ENCODE measurements at regions not wholly inside any gene's neighbourhood (a gene's known extent, or its start where the extent isn't known, plus 50 kb on each side); places are given as distances from the start of the nearest gene placed in this dataset.
A peak's percentile ranks its signal among the peaks of the same experiment; 100 is the strongest.

DNA sequence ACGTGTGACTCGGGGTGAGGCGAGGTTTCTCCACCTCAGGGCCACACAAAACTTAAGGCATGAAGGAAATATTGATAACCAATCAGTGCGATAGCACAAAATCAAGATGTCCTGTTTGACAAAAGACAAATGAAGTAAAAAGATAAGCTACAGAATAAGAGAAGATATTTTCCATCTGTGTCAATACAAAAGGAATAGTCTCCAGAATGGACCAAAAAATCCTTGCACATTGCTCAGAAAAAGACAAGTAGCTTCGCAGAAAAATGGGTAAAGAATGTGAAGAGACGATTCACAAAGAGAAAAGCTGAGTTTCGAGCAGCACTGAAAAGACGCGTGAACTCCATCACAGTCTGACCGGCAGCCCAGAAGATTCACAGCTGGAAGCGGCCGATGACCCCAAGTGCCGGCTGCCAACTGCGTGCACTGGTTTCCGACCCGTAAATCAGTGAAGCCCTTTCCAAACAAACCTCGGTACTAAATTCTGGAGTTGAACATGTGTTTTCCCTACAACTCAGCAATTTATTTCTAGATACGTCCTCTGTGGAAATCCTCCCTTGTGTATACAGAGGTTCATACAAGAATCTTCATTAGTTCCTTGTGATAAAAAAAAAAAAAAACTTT, 308.4 kb downstream of the BRD1 start:
- H3K4me3 ChIP-seq (replicated peaks in 1 of 3; ENCODE audit: insufficient read depth in 1 of 3, low read depth in 2 of 3, low read length in 3 of 3): no peak overlapping the region
- ATAC-seq (no peak), FAIRE-seq (no peak), DNase-seq (ENCODE audit: low spot score) (no peak)
- H3K27ac ChIP-seq (ENCODE audit: extremely low read length, insufficient read depth, low read length): no peak overlapping the region
- CTCF ChIA-PET (ENCODE audit: low intra/inter-chr PET ratio, low total read pairs): no interaction called here
- in situ Hi-C loops (cut with HindIII; ENCODE audit: extremely low pct_ligation_motif_present, low pct_unique_long_range_greater_than_20kb) (no loop called here), intact Hi-C loops (cut with micrococcal nuclease; ENCODE audit: unreplicated experiment) (no loop called here)
- POLR2A ChIA-PET: no interaction called here
- no TSS peak for BruUV-seq (replicated peaks)
- H3K36me3 ChIP-seq (replicated peaks in 1 of 2; ENCODE audit: control insufficient read depth in 1 of 2, insufficient read depth in 2 of 2, low read length in 2 of 2): no peaks in the 10 kb centered on the region
- WGBS (ENCODE audit: low lambda C conversion rate): 12% methylated on average over 18 of the region's 18 CpGs
- no peaks in the 10 kb centered on the region for H3K4me1 ChIP-seq (ENCODE audit: insufficient read depth, low read length)
- peaks cover 2 to 61% of the 10 kb centered on the region in 2 experiments; a peak in 3 of 5 replicates for H3K27me3 ChIP-seq (ENCODE audit: control insufficient read depth in 1 of 2, insufficient read depth in 2 of 2, low read length in 2 of 2)
- H3K9me3 ChIP-seq (ENCODE audit: low read length): no peaks in the 10 kb centered on the region
- H3K79me2 ChIP-seq (ENCODE audit: insufficient read depth, low read length): no peaks in the 10 kb centered on the region
- TF ChIP-seq, protein P1, sequence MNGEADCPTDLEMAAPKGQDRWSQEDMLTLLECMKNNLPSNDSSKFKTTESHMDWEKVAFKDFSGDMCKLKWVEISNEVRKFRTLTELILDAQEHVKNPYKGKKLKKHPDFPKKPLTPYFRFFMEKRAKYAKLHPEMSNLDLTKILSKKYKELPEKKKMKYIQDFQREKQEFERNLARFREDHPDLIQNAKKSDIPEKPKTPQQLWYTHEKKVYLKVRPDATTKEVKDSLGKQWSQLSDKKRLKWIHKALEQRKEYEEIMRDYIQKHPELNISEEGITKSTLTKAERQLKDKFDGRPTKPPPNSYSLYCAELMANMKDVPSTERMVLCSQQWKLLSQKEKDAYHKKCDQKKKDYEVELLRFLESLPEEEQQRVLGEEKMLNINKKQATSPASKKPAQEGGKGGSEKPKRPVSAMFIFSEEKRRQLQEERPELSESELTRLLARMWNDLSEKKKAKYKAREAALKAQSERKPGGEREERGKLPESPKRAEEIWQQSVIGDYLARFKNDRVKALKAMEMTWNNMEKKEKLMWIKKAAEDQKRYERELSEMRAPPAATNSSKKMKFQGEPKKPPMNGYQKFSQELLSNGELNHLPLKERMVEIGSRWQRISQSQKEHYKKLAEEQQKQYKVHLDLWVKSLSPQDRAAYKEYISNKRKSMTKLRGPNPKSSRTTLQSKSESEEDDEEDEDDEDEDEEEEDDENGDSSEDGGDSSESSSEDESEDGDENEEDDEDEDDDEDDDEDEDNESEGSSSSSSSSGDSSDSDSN (CRISPR knock-in tag; IDR thresholded peaks at IDR 0.05): no peak
- peak; percentile 92 for TF ChIP-seq EZH2 (conservative IDR thresholded peaks at IDR 0.05; ENCODE audit: low read depth, low read length)
- no peak overlapping the region for H3K4me2 ChIP-seq (ENCODE audit: low read depth, low read length)
- no peak overlapping the region for H3K9ac ChIP-seq (ENCODE audit: insufficient read depth, low read depth, low read length)
- H2AFZ ChIP-seq (ENCODE audit: low read length): no peak overlapping the region
- no peaks in the 10 kb centered on the region for H4K20me1 ChIP-seq (ENCODE audit: insufficient read depth, low read length)

DNA sequence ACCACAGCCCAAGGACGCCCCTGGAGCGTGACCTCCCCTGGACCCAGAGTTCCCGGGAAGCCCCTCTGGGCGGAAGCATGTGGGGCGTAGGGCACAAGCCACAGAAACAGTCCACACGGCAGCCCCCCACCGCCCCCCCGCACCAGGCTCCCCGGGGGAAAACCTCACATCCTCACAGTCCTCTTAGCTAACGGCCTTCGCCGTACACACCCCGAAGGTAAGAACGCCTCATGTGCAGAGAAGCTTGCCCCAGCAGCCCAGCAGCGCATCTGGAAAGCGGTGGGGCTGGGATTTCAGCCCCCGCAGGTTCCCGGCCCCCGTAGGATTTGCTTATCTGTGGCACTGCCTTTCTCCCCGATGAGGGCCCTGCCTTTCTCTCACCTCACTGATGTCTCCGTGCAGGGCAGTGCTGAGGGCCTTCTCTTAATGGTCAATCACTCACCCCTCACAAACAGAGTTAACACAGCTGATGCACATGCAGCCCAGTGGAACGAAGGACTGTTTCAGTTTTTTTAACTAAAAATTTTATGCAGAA, 309.2 kb downstream of the BRD1 start:
- H3K27ac ChIP-seq (ENCODE audit: extremely low read length, insufficient read depth, low read length): no peak overlapping the region
- WGBS (ENCODE audit: low lambda C conversion rate): 9% methylated on average over 6 of the region's 22 CpGs
- H4K20me1 ChIP-seq (ENCODE audit: insufficient read depth, low read length): no peaks in the 10 kb centered on the region
- ChIA-PET POLR2A (no interaction called here), CTCF (ENCODE audit: low intra/inter-chr PET ratio, low total read pairs) (no interaction called here)
- no peaks in the 10 kb centered on the region for H3K9me3 ChIP-seq (ENCODE audit: low read length)
- H3K4me1 ChIP-seq (ENCODE audit: insufficient read depth, low read length): no peaks in the 10 kb centered on the region
- H3K27me3 ChIP-seq (ENCODE audit: control insufficient read depth in 1 of 2, insufficient read depth in 2 of 2, low read length in 2 of 2): peaks cover 2 to 59% of the 10 kb centered on the region in 2 experiments; a peak in 3 of 5 replicates
- H3K4me3 ChIP-seq (replicated peaks in 1 of 3; ENCODE audit: insufficient read depth in 1 of 3, low read depth in 2 of 3, low read length in 3 of 3): no peak overlapping the region
- H3K4me2 ChIP-seq (ENCODE audit: low read depth, low read length): no peak overlapping the region
- DNase-seq (ENCODE audit: low spot score) (no peak), FAIRE-seq (no peak), ATAC-seq (no peak)
- no peak overlapping the region for H2AFZ ChIP-seq (ENCODE audit: low read length)
- intact Hi-C loops (cut with micrococcal nuclease; ENCODE audit: unreplicated experiment): no loop called here
- H3K79me2 ChIP-seq (ENCODE audit: insufficient read depth, low read length): no peaks in the 10 kb centered on the region
- H3K36me3 ChIP-seq (replicated peaks in 1 of 2; ENCODE audit: control insufficient read depth in 1 of 2, insufficient read depth in 2 of 2, low read length in 2 of 2): no peaks in the 10 kb centered on the region
- no peak overlapping the region for H3K9ac ChIP-seq (ENCODE audit: insufficient read depth, low read depth, low read length)
- no TSS peak for BruUV-seq (replicated peaks)
- in situ Hi-C loops (cut with HindIII; ENCODE audit: extremely low pct_ligation_motif_present, low pct_unique_long_range_greater_than_20kb): no loop called here
- TF ChIP-seq, protein P2, sequence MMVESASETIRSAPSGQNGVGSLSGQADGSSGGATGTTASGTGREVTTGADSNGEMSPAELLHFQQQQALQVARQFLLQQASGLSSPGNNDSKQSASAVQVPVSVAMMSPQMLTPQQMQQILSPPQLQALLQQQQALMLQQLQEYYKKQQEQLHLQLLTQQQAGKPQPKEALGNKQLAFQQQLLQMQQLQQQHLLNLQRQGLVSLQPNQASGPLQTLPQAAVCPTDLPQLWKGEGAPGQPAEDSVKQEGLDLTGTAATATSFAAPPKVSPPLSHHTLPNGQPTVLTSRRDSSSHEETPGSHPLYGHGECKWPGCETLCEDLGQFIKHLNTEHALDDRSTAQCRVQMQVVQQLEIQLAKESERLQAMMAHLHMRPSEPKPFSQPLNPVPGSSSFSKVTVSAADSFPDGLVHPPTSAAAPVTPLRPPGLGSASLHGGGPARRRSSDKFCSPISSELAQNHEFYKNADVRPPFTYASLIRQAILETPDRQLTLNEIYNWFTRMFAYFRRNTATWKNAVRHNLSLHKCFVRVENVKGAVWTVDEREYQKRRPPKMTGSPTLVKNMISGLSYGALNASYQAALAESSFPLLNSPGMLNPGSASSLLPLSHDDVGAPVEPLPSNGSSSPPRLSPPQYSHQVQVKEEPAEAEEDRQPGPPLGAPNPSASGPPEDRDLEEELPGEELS (CRISPR knock-in tag; IDR thresholded peaks at IDR 0.05): no peak
- TF ChIP-seq YEATS4 (CRISPR knock-in tag; IDR thresholded peaks at IDR 0.05; ENCODE audit: borderline replicate concordance) (no peak), PPARG (CRISPR knock-in tag; conservative IDR thresholded peaks at IDR 0.05) (no peak), MTA3 (CRISPR knock-in tag; IDR thresholded peaks at IDR 0.05) (no peak), TAF15 (IDR thresholded peaks at IDR 0.05; ENCODE audit: low read depth, low read length, poor library complexity, severe bottlenecking) (no peak), POLR2AphosphoS2 (IDR thresholded peaks at IDR 0.05; ENCODE audit: low read depth, low read length) (no peak)
- TF ChIP-seq, protein P3, sequence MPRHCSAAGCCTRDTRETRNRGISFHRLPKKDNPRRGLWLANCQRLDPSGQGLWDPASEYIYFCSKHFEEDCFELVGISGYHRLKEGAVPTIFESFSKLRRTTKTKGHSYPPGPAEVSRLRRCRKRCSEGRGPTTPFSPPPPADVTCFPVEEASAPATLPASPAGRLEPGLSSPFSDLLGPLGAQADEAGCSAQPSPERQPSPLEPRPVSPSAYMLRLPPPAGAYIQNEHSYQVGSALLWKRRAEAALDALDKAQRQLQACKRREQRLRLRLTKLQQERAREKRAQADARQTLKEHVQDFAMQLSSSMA (CRISPR knock-in tag; IDR thresholded peaks at IDR 0.05): no peak
- TF ChIP-seq, protein P4, sequence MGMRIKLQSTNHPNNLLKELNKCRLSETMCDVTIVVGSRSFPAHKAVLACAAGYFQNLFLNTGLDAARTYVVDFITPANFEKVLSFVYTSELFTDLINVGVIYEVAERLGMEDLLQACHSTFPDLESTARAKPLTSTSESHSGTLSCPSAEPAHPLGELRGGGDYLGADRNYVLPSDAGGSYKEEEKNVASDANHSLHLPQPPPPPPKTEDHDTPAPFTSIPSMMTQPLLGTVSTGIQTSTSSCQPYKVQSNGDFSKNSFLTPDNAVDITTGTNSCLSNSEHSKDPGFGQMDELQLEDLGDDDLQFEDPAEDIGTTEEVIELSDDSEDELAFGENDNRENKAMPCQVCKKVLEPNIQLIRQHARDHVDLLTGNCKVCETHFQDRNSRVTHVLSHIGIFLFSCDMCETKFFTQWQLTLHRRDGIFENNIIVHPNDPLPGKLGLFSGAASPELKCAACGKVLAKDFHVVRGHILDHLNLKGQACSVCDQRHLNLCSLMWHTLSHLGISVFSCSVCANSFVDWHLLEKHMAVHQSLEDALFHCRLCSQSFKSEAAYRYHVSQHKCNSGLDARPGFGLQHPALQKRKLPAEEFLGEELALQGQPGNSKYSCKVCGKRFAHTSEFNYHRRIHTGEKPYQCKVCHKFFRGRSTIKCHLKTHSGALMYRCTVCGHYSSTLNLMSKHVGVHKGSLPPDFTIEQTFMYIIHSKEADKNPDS (CRISPR knock-in tag; IDR thresholded peaks at IDR 0.05): no peak

Measured in HepG2 (cell line).